C4-2B (cell line): ENCODE measurements at regions not wholly inside any gene's neighbourhood (a gene's known extent, or its start where the extent isn't known, plus 50 kb on each side); places are given as distances from the start of the nearest gene placed in this dataset.

Source experiments
- H3K27ac ChIP-seq: fragments of 450-650 bp; 2 replicates; pipeline ENCODE4 v1.5.1; 2017
- CTCF ChIP-seq: fragments of 450-650 bp; conservative IDR thresholded peaks from 2 replicates; pipeline ENCODE4 v1.5.1; 2017; ENCODE audit warnings: mild to moderate bottlenecking
- ZFX ChIP-seq: fragments of 450-650 bp; IDR thresholded peaks from 2 replicates; pipeline ENCODE4 v1.6.1; 2017

- H3K27ac ChIP-seq, result no peak overlapping the region
- TF ChIP-seq ZFX, result no peak
- TF ChIP-seq CTCF, result peak; percentile 77
Observed at GRCh38 chr10:108911814-108912541, 1011.3 kb downstream of the XPNPEP1 start.

GRCh38 chr10:108908096-108908495 lies 1015.2 kb downstream of the XPNPEP1 start:
- H3K27ac ChIP-seq, result no peak overlapping the region
- TF ChIP-seq CTCF (no peak), ZFX (no peak)

GRCh38 chr10:108905821-108906220 lies 1017.5 kb downstream of the XPNPEP1 start:
- no peak overlapping the region for H3K27ac ChIP-seq
- TF ChIP-seq ZFX, result no peak
- no peak for TF ChIP-seq CTCF

- TF ChIP-seq ZFX (no peak), CTCF (no peak)
- H3K27ac ChIP-seq, result no peak overlapping the region
Observed at GRCh38 chr10:108905171-108905570, 1018.1 kb downstream of the XPNPEP1 start.

- no peak for TF ChIP-seq CTCF
- TF ChIP-seq ZFX, result no peak
Observed at GRCh38 chr10:108904163-108904838, 1019.0 kb downstream of the XPNPEP1 start.

GRCh38 chr10:108902619-108903285 lies 1020.6 kb downstream of the XPNPEP1 start:
- no peak for TF ChIP-seq CTCF
- no peak overlapping the region for H3K27ac ChIP-seq

More at GRCh38 chr10:108904163-108904838, 1019.0 kb downstream of the XPNPEP1 start:
- H3K27ac ChIP-seq, result no peak overlapping the region
